GM21515 (cell line): ENCODE measurements at regions not wholly inside any gene's neighbourhood (a gene's known extent, or its start where the extent isn't known, plus 50 kb on each side); places are given as distances from the start of the nearest gene placed in this dataset.

ENCODE experiments used
- ATAC-seq: cut with Tn5 transposase; IDR thresholded peaks from one replicate; pipeline ENCODE4 v1.9.1; 2021; ENCODE audit not compliant: unreplicated experiment

DNA sequence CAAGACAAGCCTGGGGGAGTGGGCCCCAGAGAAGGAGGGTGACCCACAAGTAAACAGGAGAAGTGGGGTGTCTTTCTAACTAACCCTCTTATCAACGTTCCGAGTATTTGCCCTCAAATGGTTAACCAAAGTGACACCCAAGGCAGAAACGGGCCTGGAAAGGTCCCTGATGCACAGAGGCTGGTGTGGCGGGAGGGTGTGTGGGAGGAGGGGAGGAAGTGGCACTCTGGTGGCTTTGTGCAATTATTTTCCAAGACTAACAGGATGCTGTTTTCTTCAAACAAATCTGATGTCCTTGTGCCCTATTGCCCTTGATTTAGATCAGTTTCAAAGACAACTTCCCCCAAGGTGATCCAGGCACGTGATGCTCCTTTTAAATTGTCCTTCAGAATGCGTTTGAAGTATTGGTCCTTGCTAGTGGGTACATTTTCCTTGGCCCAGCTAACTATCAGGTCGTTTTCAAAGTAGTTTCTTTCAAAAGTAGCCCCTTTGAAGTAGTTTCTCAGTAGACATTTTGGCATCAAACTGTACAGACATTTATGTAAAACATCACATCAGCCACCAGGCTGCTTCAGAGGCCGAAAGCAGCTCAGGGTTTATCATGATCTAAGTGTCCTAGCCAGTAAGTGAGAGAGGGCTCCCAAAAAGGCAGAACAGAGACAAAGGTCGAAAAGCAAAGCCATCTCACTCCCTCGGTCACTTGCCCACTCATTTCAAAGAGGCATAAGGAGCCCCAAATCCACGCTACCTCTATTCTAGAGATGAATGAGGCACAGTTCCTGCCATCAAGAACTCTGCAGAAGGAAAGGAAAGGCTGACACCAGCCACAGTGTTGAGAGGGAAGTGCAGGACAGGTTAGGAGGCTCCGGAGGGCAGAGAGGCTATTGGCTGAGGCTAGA lies 371.1 kb upstream of the ID2 start:
- no peak for ATAC-seq

DNA sequence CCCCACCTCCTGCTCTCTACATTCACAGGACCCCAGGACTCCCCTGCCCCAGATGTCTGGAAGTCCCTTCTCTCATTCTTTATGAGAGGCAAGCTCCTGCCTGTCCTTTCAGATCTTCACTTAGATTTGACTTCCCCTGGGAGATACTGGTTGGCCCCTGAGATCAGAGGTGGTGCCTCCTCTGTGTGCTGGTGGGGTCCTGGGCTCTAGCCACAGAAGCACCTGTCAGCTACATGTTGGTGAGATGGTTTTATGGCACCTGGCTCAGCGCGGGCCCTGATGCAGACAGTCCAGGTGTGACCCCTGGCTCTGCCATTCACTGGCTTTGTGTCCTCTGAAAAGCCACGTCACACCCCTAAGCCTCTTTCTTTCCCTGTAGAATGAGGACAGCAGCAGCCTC lies 369.6 kb upstream of the ID2 start:
- ATAC-seq = no peak

- ATAC-seq = peak; percentile 90
Observed at GRCh38 chr2:8312861-8313830, 368.7 kb upstream of the ID2 start.

- no peak for ATAC-seq
Observed at GRCh38 chr2:8314063-8314462, 367.8 kb upstream of the ID2 start.

DNA sequence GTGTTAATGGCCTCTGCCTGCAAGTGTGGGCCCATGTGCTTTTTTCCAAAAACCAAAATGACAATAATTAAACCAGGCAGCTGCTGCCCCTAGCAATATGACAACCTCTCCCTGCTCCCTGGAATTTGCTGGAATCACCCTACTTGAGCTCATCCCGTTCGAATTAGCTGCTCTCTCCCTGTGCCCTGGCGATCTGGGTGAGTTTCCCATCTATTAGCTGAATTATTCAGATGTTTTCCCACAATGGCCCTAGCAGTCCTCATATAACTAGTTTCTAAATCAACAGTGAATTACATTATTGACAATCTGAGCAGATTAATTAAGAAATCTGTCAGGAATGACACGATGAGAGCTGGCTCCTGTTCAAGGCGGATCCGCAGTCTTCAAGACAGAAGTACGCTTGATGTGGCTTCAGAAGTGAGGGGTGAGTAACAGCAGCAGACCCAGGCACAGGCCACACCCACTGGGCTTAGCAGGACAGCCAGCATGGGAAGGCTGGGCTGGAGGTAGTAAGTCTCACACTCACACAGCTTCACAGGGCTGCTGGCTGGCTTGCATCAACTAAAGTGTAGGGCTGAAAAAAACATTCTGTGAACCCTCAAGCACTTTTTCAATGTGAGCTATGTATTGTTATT lies 366.2 kb upstream of the ID2 start:
- ATAC-seq = no peak

DNA sequence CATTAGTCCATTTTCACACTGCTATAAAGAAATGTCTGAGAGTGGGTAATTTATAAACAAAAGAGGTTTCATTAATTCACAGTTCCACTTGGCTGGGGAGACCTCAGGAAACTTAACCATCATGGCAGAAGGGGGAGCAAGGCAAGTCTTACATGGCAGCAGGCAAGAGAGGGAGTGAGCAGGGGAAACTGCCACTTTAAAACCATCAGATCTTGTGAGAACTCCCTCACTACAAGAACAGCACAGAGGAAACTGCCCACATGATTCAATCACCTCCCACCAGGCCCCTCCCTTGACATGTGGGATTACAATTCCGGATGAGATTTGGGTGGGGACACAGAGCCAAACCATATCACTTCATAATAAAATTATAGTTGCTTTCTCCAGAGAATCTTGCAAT lies 365.5 kb upstream of the ID2 start:
- no peak for ATAC-seq

DNA sequence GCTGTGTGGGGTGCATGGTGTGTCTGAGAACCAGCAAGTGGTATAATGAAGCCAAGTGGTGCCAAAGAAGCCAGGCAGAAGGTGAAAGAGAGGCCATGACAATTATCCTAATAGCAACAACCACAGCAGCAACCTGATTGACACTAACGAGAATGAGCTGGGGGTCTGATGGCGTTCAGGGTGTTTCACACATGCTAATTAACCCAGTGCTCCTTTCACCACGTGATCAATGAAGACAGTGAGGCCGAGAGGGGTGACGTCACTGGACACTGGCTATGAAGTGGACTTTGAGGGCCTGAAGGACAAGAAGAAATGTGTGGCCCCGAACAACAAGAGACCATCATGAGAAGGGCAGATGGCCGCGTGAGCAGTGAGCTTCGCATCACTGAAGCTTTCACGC lies 364.4 kb upstream of the ID2 start:
- no peak for ATAC-seq

GRCh38 chr2:8319219-8319618 lies 362.6 kb upstream of the ID2 start:
- ATAC-seq = no peak

DNA sequence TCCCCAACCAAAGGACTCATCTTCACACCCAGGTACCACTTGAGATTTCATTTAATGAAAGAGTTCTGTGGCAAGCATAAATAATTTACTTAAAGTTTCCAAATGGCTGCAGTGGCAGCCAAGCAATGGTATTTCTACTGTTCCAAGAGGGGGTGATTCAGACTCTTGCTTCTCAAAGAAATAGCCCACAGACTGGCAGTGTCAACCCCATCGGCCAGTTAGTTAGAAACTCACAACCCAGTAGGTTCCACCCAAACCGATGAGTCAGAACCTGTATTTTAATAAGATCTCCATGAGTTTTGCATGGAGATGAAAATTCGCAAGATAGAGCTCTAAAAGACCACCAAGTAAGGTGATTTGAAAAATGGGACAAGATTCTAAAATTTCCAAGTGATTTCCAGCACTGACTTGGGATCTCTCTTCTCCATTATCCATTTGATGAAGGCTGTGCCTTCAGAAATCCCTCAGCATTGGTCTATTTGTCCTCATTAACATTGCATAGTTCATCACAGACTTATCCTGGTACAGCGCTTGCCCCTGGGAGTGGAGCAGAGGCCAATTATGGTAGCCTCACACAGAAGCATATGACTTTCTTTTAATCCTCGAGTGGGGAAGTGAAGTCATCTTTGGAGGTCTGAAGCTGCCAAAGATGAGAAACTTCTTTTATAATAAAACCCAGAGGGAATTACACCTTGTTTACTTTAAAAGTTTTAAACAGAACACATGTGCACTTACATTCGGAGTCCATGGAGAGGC lies 361.4 kb upstream of the ID2 start:
- no peak for ATAC-seq

DNA sequence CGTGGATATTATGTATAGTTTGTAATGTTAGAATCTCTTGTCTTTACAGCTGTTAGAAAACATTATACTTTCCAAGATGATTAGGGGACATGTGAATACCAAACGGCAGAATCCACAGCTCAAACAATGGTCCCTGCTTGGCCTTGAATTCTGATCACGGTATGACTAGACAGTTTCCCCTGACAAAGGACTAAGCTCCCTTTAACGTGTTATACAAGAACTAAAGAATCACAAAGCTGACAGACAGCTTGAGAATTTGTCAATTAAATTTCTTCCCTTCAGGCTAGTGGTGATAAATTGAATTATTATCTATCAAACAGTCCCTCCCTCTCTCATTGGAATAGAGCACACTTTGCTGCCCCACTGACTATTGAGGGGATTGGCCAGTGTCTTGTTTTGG lies 359.2 kb upstream of the ID2 start:
- no peak for ATAC-seq

GRCh38 chr2:8324164-8324856 lies 357.5 kb upstream of the ID2 start:
- ATAC-seq = no peak

DNA sequence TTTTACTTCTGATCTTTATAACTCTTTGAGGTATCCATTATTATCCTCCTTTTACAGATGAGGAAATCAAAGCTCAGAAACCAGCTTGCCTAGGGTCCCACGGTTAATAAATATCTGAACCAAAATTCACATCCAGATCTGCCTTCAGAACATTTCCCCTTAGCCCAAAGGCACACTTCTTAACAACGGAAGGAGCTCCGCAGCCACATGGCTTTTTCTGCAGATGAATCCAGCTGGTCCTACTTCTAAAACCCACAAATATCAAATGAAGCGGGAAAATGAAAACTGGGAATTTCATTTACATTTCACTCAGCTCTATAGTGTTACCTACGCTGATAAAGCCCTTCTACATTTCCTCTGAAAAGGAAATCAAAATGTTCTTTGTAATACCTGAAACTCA lies 357.0 kb upstream of the ID2 start:
- ATAC-seq = no peak

- ATAC-seq = no peak
Observed at GRCh38 chr2:8327371-8328100, 354.3 kb upstream of the ID2 start.

GRCh38 chr2:8328217-8328616 lies 353.6 kb upstream of the ID2 start:
- no peak for ATAC-seq

GRCh38 chr2:8329660-8330622 lies 351.9 kb upstream of the ID2 start:
- ATAC-seq = no peak

GRCh38 chr2:8331068-8331467 lies 350.8 kb upstream of the ID2 start:
- ATAC-seq = no peak

- ATAC-seq = no peak
Observed at GRCh38 chr2:8332646-8333045, 349.2 kb upstream of the ID2 start.

- no peak for ATAC-seq
Observed at GRCh38 chr2:8333177-8333831, 348.6 kb upstream of the ID2 start.
